HG03139 (cell line): ENCODE measurements at regions not wholly inside any gene's neighbourhood (a gene's known extent, or its start where the extent isn't known, plus 50 kb on each side); places are given as distances from the start of the nearest gene placed in this dataset.

ENCODE experiments used
- ATAC-seq: cut with Tn5 transposase; IDR thresholded peaks from one replicate; pipeline ENCODE4 v1.9.1; 2021; ENCODE audit not compliant: unreplicated experiment

DNA sequence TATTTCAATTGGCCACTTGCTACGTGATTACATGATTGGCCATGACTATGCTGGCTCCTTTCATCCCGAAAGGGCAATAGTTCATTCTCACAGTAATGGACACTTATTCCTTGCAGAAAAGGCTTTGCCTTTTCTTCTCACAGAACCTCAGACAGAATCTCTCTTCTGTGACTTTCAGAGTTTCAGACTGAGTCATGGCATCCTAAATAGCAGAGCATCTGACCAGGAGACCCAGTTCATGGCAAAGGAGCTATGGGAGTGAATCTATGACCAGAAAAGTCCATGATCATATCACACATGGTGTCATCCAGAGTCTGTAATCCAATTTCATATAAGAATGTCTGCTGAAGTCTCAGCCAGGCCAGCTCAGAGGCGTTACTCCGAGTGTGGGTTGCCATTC, 263.3 kb upstream of the CLNK start:
- ATAC-seq = no peak

DNA sequence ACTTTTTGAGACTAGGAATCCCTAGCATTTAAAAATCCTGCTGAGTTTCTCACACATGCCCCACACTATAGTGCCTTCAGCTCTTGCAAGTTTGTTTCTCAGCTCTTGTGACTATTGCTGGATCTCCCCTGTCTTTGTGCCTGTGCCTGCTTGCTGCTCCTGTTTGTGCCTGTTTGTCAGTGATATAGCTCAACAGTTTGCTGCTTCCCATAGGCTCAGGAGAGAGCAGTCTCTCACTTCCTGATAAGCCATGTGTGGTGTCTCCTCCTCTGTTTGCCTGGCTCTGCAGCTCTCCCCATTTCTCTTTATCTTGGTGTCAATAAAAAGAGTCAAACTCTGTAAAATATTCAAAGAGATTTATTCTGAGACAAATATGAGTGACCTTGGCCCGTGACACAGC, 259.8 kb upstream of the CLNK start:
- no peak for ATAC-seq

DNA sequence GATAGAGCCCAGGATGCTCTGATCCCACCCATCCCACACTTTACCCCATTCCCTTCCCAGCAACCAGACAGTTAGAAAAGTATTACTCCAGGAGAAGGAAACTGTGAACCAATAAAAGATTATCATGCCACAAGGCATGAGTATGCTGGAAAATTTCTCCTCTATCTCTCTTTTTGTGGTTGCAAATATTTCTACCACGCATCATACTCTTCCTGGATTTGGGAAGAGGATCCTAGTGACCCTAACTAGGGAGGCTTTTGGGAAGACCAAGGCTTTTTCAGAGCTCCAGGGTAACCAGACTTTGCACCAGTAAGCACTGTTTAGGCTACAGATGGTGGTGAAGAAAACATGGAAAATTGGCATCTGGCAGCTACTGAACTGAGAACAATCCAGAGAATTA, 257.6 kb upstream of the CLNK start:
- ATAC-seq = no peak

DNA sequence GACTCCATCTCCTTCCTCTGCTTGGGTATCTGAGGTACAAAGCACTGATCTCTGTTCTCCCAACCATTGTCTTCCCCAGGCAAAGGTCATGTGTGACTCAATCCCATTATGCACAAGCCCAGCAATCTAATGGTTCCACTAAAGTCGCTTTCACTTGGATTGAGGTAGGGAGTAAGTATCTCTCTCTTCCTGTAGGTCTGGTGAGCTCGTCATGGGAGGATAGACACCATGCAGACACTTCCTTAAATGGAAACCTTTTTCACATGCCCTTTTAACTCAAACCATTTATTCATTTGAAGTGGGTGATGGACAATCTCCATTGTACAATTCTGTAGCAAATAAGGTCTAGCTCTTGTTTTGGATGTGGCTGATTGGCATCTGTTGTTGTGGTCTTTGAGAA, 245.2 kb upstream of the CLNK start:
- ATAC-seq = no peak

- no peak for ATAC-seq
Measured at GRCh38 chr4:10925996-10926395, 241.4 kb upstream of the CLNK start.

- no peak for ATAC-seq
Measured at GRCh38 chr4:10924274-10924673, 239.7 kb upstream of the CLNK start.

DNA sequence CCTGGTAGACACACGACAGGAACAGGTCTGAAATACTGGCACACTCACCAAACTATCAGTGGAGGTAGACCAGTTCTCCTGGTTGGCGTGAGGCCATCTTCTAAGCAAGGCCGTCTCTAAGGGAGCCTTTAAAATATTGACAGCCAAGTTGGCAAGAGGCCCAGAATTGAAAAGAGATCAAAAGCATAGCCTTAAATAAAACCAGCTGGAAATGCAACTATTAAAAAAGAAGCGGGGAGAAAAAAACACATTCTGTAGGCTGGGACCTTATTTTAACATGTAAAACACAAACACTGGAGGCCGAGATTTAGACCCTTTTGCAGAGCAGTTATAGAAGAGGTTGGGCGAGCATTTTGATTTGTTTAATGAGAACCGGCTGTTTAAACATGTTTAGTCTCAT, 233.0 kb upstream of the CLNK start:
- ATAC-seq = no peak

DNA sequence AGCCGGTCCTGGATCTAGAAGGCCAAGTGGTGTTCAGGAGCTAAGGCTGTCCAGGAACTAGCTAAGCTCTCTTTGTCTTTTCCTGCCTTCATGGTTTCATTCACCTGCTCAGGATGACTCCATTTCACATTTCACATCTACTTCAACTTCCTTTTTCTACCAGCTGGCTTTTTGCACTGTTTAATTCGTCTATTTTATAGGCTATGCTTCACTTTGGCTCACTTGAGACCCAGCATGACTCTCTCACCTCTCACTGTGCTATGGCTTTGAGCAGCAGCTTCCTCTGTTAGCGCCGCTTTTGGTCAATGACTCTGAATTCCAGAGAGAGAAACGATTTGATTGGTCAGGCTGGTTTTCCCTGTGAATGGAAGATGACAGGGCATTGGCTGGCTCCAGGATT, 213.5 kb upstream of the CLNK start:
- no peak for ATAC-seq

- no peak for ATAC-seq
Measured at GRCh38 chr4:10897076-10897475, 212.5 kb upstream of the CLNK start.

GRCh38 chr4:10893395-10893794, 208.8 kb upstream of the CLNK start:
- no peak for ATAC-seq

GRCh38 chr4:10891866-10892265, 207.3 kb upstream of the CLNK start:
- no peak for ATAC-seq

- ATAC-seq = no peak
Measured at GRCh38 chr4:10889819-10890218, 205.3 kb upstream of the CLNK start.

DNA sequence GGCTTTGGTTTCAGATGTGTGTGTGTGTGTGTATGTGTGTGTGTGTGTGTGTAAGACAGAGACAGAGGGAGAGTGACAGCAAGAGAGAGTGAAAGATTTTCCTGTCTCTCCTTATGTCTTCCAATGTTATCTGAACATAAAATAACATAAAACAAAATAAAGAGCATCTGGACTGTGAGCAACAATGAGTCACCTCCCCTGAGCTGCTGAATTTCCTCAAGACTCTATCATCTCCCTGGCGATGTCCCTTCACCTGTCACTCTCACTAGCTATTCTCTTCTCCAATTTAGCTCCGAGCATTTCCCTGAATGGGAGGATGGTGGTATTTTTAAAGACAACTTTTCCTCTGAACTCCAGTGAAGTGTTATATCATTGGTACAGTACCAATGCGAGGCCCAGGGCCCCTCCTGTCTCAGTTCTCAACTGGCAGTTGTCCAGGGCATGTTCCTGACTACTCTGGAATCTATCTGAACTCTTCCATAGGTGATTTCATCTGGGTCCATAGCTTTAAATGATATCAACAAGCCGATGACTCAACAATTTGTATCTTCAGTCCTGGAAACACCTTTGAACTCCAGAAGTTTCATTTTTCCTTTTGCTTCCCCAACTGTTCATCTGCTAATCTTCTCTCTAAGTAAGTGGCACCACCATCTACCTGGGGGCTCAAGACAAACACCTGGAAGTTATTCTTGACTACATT, 195.0 kb upstream of the CLNK start:
- ATAC-seq = no peak

GRCh38 chr4:10878861-10879260, 194.3 kb upstream of the CLNK start:
- no peak for ATAC-seq

- ATAC-seq = no peak
Measured at GRCh38 chr4:10877076-10877475, 192.5 kb upstream of the CLNK start.

- ATAC-seq = no peak
Measured at GRCh38 chr4:10875144-10875799, 190.7 kb upstream of the CLNK start.

DNA sequence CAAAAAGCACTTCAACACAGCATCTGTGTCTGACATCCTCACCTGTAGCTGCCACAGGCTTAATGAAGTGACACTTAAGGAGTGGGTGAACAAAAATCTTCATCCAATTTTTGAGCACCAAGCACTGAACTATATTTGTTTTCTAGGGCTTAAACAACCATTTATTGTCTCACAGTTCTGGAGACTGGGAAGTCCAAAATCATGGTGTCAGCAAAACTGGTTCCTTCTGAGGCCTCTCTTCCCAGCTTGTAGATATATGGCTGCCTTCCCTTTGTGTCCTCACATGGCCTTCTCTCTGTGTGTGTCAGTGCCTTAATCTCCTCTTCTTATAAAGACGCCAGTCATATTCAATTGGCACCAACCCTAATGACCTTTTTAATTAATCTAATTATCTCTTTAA, 189.2 kb upstream of the CLNK start:
- ATAC-seq = no peak

GRCh38 chr4:10872833-10873517, 188.4 kb upstream of the CLNK start:
- ATAC-seq = no peak

- no peak for ATAC-seq
Measured at GRCh38 chr4:10866666-10867065, 182.1 kb upstream of the CLNK start.

- ATAC-seq = no peak
Measured at GRCh38 chr4:10861036-10861435, 176.5 kb upstream of the CLNK start.

DNA sequence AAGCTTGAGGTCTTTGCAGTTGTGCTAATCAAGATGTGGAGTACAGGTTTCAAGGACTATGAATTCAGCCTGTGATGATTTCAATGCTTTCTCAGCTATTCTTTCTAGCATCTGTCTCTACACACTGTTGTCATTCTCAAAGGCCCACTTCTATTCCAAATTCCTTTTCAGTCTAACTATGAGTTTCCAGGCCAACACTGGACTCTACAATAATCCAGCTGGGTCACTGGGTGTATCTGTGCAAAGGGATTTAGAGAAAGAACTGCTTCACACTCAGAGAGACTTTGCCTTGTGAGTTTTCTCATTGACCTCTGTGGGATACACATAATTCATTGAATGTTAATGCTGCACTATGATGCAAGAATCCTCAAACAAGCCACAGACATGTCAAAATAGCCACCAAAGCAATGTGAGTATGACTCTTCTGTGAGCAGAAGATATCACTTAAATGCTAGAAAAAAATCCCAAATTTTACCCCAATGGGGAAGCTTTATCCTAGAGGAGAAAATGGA, 171.8 kb upstream of the CLNK start:
- ATAC-seq = no peak

GRCh38 chr4:10853196-10853595, 168.6 kb upstream of the CLNK start:
- no peak for ATAC-seq
